Trophoblast cell (in vitro differentiated cells and primary cell): ENCODE measurements at regions not wholly inside any gene's neighbourhood (a gene's known extent, or its start where the extent isn't known, plus 50 kb on each side); places are given as distances from the start of the nearest gene placed in this dataset.

ENCODE experiments used
- DNase-seq, 2 donors: peaks; one replicate each; pipeline ENCODE4 v3.0.0-alpha.2; 2016
- H2AFZ ChIP-seq: 2 replicates; pipeline ENCODE4 v1.6.1; 2013; ENCODE audit warnings: low read length, moderate library complexity, mild to moderate bottlenecking; ENCODE audit not compliant: insufficient read depth, poor library complexity
- H2AK5ac ChIP-seq: 2 replicates; pipeline ENCODE4 v1.6.1; 2013; ENCODE audit warnings: mild to moderate bottlenecking, low read length
- H2BK120ac ChIP-seq: 2 replicates; pipeline ENCODE4 v1.6.1; 2013; ENCODE audit warnings: low read length, mild to moderate bottlenecking, moderate library complexity; ENCODE audit not compliant: insufficient read depth, poor library complexity
- H2BK12ac ChIP-seq: 2 replicates; pipeline ENCODE4 v1.6.1; 2013; ENCODE audit warnings: mild to moderate bottlenecking, low read length, moderate library complexity
- H2BK5ac ChIP-seq: 2 replicates; pipeline ENCODE4 v1.6.1; 2013; ENCODE audit warnings: low read length, low read depth, moderate library complexity, mild to moderate bottlenecking; ENCODE audit not compliant: poor library complexity
- H3K14ac ChIP-seq: 2 replicates; pipeline ENCODE4 v1.6.1; 2013; ENCODE audit warnings: mild to moderate bottlenecking, low read length
- H3K18ac ChIP-seq: 2 replicates; pipeline ENCODE4 v1.6.1; 2013; ENCODE audit warnings: mild to moderate bottlenecking, low read length
- H3K23ac ChIP-seq: 2 replicates; pipeline ENCODE4 v1.6.1; 2013; ENCODE audit warnings: low read length
- H3K27ac ChIP-seq: 2 replicates; pipeline ENCODE4 v1.5.1; 2013; ENCODE audit warnings: low read depth, mild to moderate bottlenecking, inconsistent platforms, low read length, moderate library complexity
- H3K27me3 ChIP-seq: 2 replicates; pipeline ENCODE4 v1.6.1; 2013; ENCODE audit warnings: inconsistent platforms, mild to moderate bottlenecking, low read length, moderate library complexity; ENCODE audit not compliant: insufficient read depth
- H3K36me3 ChIP-seq, 2 experiments: 1 replicate in 1 of 2; 2 replicates in 1 of 2; pipeline ENCODE4 v1.6.1; 2013; ENCODE audit warnings: low read length in 2 of 2, mild to moderate bottlenecking in 2 of 2, moderate library complexity in 1 of 2; ENCODE audit not compliant: insufficient read depth in 2 of 2, control insufficient read depth in 1 of 2
- H3K4ac ChIP-seq: 2 replicates; pipeline ENCODE4 v1.6.1; 2013; ENCODE audit warnings: low read depth, mild to moderate bottlenecking, low read length, moderate library complexity
- H3K4me1 ChIP-seq, 2 experiments: 1 replicate in 1 of 2; 2 replicates in 1 of 2; pipeline ENCODE4 v1.6.1; 2013; ENCODE audit warnings: low read length in 2 of 2, mild to moderate bottlenecking in 2 of 2, moderate library complexity in 1 of 2; ENCODE audit not compliant: insufficient read depth in 2 of 2, control insufficient read depth in 1 of 2
- H3K4me2 ChIP-seq: 2 replicates; pipeline ENCODE4 v1.6.1; 2013; ENCODE audit warnings: inconsistent platforms, mild to moderate bottlenecking, low read length, moderate library complexity
- H3K4me3 ChIP-seq: 2 replicates; pipeline ENCODE4 v1.5.1; 2013; ENCODE audit warnings: mild to moderate bottlenecking, low read depth, low read length, inconsistent platforms
- H3K79me1 ChIP-seq: one replicate; pipeline ENCODE4 v1.6.1; 2013; ENCODE audit warnings: low read length
- H3K79me2 ChIP-seq: 2 replicates; pipeline ENCODE4 v1.6.1; 2013; ENCODE audit warnings: low read length, mild to moderate bottlenecking; ENCODE audit not compliant: control insufficient read depth, insufficient read depth, poor library complexity
- H3K9ac ChIP-seq: 2 replicates; pipeline ENCODE4 v1.6.1; 2013; ENCODE audit warnings: mild to moderate bottlenecking, low read length
- H3K9me3 ChIP-seq: 2 replicates; pipeline ENCODE4 v1.6.1; 2013; ENCODE audit warnings: low read depth, mild to moderate bottlenecking, control low read depth, inconsistent platforms, low read length; ENCODE audit not compliant: insufficient read depth
- H4K12ac ChIP-seq: 2 replicates; pipeline ENCODE4 v1.6.1; 2013; ENCODE audit warnings: low read depth, mild to moderate bottlenecking, low read length, moderate library complexity
- H4K8ac ChIP-seq: 2 replicates; pipeline ENCODE4 v1.6.1; 2013; ENCODE audit warnings: low read depth, mild to moderate bottlenecking, low read length, moderate library complexity
- H4K91ac ChIP-seq: one replicate; pipeline ENCODE4 v1.6.1; 2013; ENCODE audit warnings: low read depth, mild to moderate bottlenecking, low read length, moderate library complexity
- WGBS: extraction: QIAGEN DNeasy Blood & Tissue Kit; methylation state at CpG from one replicate; pipeline ENCODE4 v1.1.7; 2013; ENCODE audit warnings: missing lambda C conversion rate; ENCODE audit not compliant: insufficient read length, insufficient coverage; ENCODE audit errors: extremely low coverage; 5-methylcytosine and 5-hydroxymethylcytosine counted together

- WGBS, result no CpG with 5 or more reads among the region's 3 CpGs
- Histone ChIP-seq H2BK5ac (no peak overlapping the region), H3K4me3 (no peak overlapping the region), H2AFZ (no peak overlapping the region), H2BK120ac (no peak overlapping the region), H3K4me1 (peaks cover 19 to 29% of the 10 kb centered on the region in 2 experiments), H3K79me1 (peaks cover 24% of the 10 kb centered on the region), H4K8ac (no peak overlapping the region), H3K18ac (no peak overlapping the region), H3K27ac (no peak overlapping the region), H4K12ac (no peak overlapping the region), H3K14ac (peak overlapping the region; percentile 29), H2AK5ac (peak overlapping the region; percentile 0), H2BK12ac (peak overlapping the region; percentile 4), H3K4me2 (no peak overlapping the region), H3K4ac (no peak overlapping the region), H3K36me3 (no peaks in the 10 kb centered on the region), H3K27me3 (no peaks in the 10 kb centered on the region), H3K9me3 (peaks cover 2% of the 10 kb centered on the region), H4K91ac (peak overlapping the region; percentile 42), H3K9ac (no peak overlapping the region), H3K79me2 (peaks cover 2% of the 10 kb centered on the region), H3K23ac (no peak overlapping the region)
- DNase-seq, result no peak
These were observed 563.9 kb downstream of the BNC2 start for GRCh38 chr9:16306586-16306985.

- peaks cover 21% of the 10 kb centered on the region for H3K79me1 ChIP-seq
- no peak overlapping the region for H3K14ac ChIP-seq
- no peak overlapping the region for H3K18ac ChIP-seq
- H3K4me1 ChIP-seq, result peaks cover 19 to 31% of the 10 kb centered on the region in 2 experiments
- no CpG with 5 or more reads among the region's 2 CpGs for WGBS
- no peak overlapping the region for H4K12ac ChIP-seq
- H2BK120ac ChIP-seq, result no peak overlapping the region
- no peak overlapping the region for H4K91ac ChIP-seq
- H3K79me2 ChIP-seq, result peaks cover 2% of the 10 kb centered on the region
- no peak overlapping the region for H3K4me3 ChIP-seq
- no peaks in the 10 kb centered on the region for H3K36me3 ChIP-seq
- H4K8ac ChIP-seq, result no peak overlapping the region
- H2AFZ ChIP-seq, result no peak overlapping the region
- no peak overlapping the region for H3K9ac ChIP-seq
- no peak overlapping the region for H3K27ac ChIP-seq
- no peak overlapping the region for H2BK12ac ChIP-seq
- H3K27me3 ChIP-seq, result no peaks in the 10 kb centered on the region
- no peak for DNase-seq
- no peak overlapping the region for H3K4ac ChIP-seq
- H2BK5ac ChIP-seq, result no peak overlapping the region
- no peak overlapping the region for H3K23ac ChIP-seq
- H3K4me2 ChIP-seq, result no peak overlapping the region
- H2AK5ac ChIP-seq, result no peak overlapping the region
- peaks cover 2% of the 10 kb centered on the region for H3K9me3 ChIP-seq
These were observed 562.8 kb downstream of the BNC2 start for GRCh38 chr9:16307626-16308195.

DNA sequence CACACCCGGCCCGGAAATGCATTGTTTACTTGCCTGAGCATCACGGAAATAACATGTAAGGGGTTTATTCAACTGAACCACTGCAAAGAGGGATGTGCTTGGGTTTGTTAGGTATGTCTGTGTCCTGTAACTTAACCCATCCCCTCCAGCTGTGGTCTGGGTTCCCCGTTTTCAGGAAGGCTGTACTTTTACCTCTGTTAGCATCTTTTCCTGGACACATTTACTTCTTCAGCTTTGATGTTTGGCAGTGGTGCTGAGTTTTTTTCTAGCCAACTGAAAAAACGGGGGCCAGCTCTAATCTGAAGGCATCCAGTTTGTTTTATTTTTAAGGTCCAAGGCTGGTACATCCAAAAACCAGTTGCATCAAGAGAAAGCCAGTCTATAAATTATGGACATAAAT is 561.8 kb downstream of the BNC2 start:
- no peak overlapping the region for H3K4me2 ChIP-seq
- no peak overlapping the region for H2AK5ac ChIP-seq
- DNase-seq, result no peak
- no CpG with 5 or more reads among the region's 5 CpGs for WGBS
- H3K79me2 ChIP-seq, result peaks cover 2% of the 10 kb centered on the region
- no peak overlapping the region for H2BK5ac ChIP-seq
- no peaks in the 10 kb centered on the region for H3K36me3 ChIP-seq
- H4K8ac ChIP-seq, result no peak overlapping the region
- H3K79me1 ChIP-seq, result peaks cover 20% of the 10 kb centered on the region
- no peak overlapping the region for H4K91ac ChIP-seq
- no peak overlapping the region for H2BK12ac ChIP-seq
- no peak overlapping the region for H4K12ac ChIP-seq
- no peak overlapping the region for H3K18ac ChIP-seq
- H3K23ac ChIP-seq, result no peak overlapping the region
- H3K27ac ChIP-seq, result no peak overlapping the region
- H3K4me1 ChIP-seq, result peaks cover 15 to 27% of the 10 kb centered on the region in 2 experiments
- no peaks in the 10 kb centered on the region for H3K27me3 ChIP-seq
- no peak overlapping the region for H2AFZ ChIP-seq
- H3K9me3 ChIP-seq, result peaks cover 2% of the 10 kb centered on the region
- H3K4me3 ChIP-seq, result no peak overlapping the region
- H3K9ac ChIP-seq, result no peak overlapping the region
- H3K4ac ChIP-seq, result no peak overlapping the region
- H3K14ac ChIP-seq, result no peak overlapping the region
- H2BK120ac ChIP-seq, result no peak overlapping the region

DNA sequence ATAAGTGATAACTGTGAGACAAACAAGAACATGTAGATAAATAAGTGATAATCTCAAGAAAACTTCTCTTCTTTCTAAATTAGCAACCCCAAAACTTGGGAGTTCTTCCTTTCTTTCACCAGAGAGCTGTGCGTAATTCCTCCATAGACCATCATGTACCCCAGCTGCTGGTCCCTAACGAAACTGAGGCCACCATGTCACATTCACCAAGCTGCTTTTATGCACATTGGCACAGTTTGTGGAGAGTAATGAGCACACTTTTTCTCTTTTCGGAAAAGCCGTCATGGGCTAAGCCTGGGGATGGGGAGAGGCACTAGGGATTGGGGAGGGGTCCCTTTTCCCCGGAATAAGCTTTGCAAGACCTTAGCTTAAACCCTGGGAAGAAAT is 561.4 kb downstream of the BNC2 start:
- Histone ChIP-seq H2BK120ac (no peak overlapping the region), H3K36me3 (no peaks in the 10 kb centered on the region), H3K79me1 (peaks cover 17% of the 10 kb centered on the region), H3K79me2 (peaks cover 2% of the 10 kb centered on the region), H4K12ac (no peak overlapping the region), H4K8ac (no peak overlapping the region), H2AK5ac (no peak overlapping the region), H3K27ac (no peak overlapping the region), H3K4me3 (no peak overlapping the region), H2BK12ac (peak overlapping the region; percentile 29), H2BK5ac (no peak overlapping the region), H3K18ac (no peak overlapping the region), H2AFZ (no peak overlapping the region), H3K9ac (no peak overlapping the region), H3K4ac (no peak overlapping the region), H3K4me1 (peaks cover 15 to 24% of the 10 kb centered on the region in 2 experiments), H3K14ac (no peak overlapping the region), H3K23ac (no peak overlapping the region), H3K9me3 (peaks cover 2% of the 10 kb centered on the region), H3K27me3 (no peaks in the 10 kb centered on the region), H3K4me2 (no peak overlapping the region), H4K91ac (peak overlapping the region; percentile 16)
- WGBS, result no CpG with 5 or more reads among the region's 5 CpGs
- no peak for DNase-seq
